ENCODE measurements at regions not wholly inside any gene's neighbourhood (a gene's known extent, or its start where the extent isn't known, plus 50 kb on each side); places are given as distances from the start of the nearest gene placed in this dataset.
A peak's percentile ranks its signal among the peaks of the same experiment; 100 is the strongest.

DNA sequence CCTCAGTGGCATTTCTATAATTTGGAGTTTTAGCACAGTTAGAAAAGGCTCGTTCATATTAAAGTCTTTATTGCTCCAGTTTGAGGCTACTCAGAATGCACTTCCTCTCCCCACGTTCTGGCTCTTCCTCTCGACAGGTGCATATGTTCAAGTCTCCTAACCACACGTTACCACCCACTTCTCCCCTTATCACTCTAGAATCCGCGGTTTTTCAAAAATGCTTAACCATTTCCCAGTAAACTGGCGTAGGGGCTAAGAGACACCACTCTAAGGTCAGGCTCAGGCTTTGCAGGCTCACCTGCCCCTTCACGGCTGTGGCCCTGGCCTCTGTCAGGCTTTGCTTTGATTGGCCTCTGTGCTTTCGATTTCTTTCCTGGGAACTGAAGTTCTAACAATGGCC is 383.6 kb downstream of the GLRX3 start:
- no peak for DNase-seq

DNA sequence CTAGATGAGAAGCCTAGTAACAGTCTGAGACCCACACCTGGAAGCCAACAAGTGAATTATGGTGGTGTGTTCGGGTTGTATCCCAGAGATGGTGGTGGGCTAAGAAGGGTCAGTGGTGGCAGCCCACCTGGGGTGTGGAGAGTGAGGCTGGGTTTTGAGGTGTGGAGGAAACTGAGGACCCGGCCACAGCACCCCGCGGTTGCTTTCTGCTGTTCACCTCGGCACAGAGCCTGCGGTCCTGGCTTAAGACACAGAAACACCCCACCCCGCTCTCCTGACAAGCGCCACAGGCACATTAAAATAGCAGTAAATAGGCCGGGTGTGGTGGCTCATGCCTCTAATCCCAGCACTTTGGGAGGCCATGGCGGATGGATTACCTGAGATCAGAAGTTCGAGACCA is 395.1 kb downstream of the GLRX3 start:
- no peak for DNase-seq

DNA sequence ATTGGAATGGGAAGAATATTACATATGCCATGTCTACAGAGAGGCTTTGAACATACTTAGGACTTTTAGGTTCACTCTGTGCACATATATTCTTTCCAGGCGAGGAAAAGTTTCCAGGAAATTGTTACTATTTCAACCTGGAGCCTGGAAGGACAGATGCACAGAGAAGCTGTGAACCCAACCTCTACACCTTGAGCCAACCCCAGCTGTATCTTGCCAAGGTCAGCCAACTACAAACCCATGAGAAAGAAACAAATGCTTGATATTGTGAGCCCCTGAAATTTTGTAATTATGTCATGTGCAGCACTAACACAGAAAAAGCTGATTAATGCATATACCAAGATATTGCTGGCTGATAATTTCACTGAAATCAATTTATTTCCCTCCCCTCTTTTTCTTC is 404.9 kb downstream of the GLRX3 start:
- DNase-seq = no peak

DNA sequence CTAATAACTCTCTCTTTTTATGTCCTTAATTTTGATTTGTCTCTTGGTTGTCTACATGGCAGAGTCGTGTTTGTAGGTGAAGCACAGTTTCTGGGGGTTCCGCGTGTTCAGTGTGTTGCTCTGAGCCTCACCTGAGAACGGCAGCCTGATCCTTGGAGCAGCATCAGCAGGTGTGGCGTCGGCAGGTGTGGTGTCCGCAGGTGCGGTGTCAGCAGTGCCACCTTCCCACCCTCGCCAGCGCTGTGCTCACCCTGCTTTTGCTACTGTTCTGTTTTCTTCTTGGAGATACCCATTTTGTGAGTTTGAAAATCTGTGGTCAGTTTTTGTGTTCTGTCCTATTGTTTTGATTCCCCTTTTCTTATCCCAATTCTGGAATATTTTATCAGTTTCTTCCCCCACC is 406.6 kb downstream of the GLRX3 start:
- DNase-seq = no peak

DNA sequence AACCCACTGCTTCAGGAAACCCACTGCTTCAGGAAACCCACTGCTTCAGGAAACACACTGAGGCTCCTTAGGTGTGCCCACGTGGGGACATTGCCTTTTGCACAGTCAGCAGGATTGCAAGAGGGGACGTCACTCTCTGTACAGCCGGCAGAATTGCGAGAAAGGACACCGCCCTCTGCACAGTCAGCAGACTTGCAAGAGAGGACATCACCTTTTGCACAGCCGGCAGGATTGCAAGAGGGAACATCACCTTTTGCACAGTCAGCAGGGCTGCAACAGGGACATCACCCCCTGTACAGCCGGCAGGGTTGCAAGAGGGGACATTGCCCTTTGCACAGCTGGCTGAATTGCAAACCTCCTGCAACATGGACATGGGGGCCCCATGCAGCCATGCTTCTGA is 407.6 kb downstream of the GLRX3 start:
- DNase-seq = no peak

- DNase-seq = no peak
These were observed 408.9 kb downstream of the GLRX3 start for GRCh38 chr10:130545122-130545521.

DNA sequence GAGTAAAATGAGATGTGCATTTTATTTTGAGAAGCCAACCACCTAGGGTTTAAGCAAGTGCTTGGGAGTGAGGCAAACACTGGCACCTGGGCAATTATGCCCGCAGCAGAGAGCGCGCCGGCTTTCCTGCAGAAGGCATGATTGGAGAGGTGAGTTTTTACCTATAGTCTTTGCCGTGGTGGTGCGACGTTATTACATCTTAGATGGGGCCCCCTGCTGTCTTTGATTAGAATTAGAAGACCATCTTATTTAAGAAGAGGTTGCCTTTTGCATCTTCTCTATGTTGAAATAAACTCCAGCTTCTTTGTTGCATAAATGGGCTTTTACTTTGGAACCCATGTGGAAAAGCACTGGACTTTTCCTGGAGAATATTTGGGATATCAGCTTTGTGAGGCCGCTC is 409.5 kb downstream of the GLRX3 start:
- DNase-seq = no peak

- no peak for DNase-seq
These were observed 410.6 kb downstream of the GLRX3 start for GRCh38 chr10:130546841-130547240.

- peak; percentile 5 for DNase-seq
These were observed 411.2 kb downstream of the GLRX3 start for GRCh38 chr10:130547368-130547767.

GRCh38 chr10:130550952-130551674 is 414.9 kb downstream of the GLRX3 start:
- DNase-seq = no peak

DNA sequence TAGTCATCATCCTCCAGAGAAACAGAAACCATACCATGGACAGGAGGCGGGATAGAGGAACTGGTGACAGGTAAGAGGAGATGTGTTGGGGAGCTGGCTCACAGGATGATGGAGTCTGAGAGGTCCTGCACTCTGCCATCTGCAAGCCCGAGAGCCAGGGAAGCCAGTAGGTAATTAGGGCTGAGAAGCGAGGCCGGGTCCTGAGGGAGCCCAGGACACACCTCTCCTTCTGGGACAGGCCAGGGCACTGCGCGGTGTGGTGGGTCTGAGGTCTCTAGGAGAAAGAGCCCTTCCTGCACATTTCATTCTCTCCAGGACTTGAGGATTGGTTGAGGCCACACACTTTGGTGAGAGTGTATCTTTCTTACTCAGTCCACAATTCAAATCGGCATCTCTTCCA is 415.5 kb downstream of the GLRX3 start:
- DNase-seq = no peak

DNA sequence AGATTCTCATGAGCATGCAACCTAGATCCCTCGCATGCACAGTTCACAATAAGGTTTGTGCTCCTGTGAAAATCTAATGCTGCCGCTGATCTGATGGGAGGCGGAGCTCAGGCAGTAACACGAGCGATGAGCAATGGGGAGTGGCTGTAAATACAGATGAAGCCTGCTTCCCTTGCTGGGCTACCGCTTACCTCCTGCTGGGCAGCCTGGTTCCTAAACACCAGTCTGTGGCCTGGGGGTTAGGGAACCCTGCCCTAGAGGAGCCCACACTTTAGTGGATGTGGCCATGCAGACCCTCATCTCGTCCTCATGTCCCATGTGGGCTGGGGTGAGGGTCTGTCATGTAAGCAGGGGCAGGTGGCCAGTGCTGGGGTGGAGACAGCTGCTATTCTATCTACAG is 417.6 kb downstream of the GLRX3 start:
- DNase-seq = no peak

GRCh38 chr10:130554701-130555410 is 418.7 kb downstream of the GLRX3 start:
- DNase-seq = no peak

DNA sequence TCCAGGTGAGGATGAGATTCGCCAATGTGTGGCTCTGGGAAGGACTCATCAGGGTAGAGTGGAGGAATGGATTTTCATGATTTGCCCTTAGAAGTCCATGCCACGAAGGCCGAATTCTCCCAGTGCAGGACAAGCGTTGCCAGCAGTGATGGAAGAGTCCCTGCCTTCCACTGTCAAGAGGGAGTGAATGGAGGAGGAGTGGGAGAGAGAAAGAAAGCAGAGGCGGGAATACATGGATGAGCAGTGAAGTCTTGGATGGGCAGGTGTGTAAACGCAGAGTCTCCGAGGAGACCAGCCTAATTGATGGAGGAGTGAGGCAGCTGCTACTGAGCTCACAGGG is 419.2 kb downstream of the GLRX3 start:
- no peak for DNase-seq

DNA sequence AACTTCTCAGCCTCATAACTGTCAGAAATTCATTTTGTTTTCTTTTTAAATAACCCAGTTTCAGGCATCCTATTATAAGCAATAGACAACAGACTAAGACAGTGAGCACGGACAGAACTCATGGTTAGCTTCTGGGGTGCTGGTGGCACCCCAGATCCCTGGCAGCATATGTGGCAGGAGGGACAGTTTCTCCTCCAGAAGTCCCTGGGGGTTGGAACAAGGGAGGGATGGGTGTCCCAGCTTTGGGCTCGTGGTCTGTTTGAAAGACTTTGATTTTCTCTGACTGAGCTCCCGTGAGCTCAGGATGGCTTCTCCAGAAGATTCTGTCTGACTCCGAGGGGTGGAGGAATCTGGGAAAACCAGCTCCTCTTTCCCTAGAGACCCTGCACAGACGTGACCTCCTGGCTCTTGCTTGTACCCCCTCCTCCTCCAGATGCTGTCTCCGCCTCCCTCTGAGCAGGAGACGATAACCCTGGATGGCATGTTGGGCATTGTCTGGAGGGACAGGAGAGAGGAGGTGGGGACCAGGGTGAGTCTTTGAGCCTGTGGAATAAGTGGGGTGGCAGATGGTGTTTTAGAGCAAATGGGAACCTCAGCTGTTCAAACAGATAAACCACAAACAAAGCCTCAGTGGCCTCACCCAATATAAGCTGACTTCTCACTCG is 421.1 kb downstream of the GLRX3 start:
- no peak for DNase-seq

- no peak for DNase-seq
These were observed 422.8 kb downstream of the GLRX3 start for GRCh38 chr10:130558746-130559546.

DNA sequence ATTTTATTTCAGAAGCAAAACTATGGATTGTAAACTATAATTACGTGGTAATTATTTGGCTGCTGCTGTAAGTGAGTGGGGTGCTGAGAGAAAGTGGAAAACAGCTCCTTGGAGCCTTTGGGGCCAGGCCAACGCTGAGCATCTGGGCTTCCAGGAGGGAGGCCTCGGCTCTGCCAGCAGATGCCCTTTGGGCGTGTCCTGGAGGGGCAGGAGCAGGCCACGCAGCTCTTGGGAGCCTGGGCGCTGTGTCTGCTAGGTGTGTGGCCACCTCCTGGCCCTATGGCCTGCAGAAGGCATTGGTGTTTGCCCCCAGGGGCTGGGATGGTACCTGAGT is 423.3 kb downstream of the GLRX3 start:
- no peak for DNase-seq

DNA sequence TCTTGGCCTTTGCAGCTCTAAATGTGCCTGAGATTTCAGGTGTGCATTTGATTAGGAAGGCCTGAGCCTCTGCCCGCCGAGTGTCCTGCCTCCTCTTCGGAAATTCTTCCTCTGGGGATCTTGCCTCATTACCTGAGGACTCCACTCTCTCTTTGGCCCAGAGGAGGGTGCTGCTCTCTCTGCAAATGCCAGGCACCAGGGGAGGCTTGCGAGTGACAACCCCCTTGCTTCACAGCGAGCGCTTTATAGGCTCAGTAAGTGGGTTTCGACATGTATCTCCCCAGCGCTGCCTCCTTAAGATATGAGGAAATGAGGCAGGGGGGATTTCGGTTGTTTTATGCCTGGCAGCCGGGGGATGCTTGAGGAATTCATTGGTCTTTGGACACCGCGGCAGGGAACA is 423.9 kb downstream of the GLRX3 start:
- no peak for DNase-seq

- no peak for DNase-seq
These were observed 424.4 kb downstream of the GLRX3 start for GRCh38 chr10:130560573-130560972.

DNA sequence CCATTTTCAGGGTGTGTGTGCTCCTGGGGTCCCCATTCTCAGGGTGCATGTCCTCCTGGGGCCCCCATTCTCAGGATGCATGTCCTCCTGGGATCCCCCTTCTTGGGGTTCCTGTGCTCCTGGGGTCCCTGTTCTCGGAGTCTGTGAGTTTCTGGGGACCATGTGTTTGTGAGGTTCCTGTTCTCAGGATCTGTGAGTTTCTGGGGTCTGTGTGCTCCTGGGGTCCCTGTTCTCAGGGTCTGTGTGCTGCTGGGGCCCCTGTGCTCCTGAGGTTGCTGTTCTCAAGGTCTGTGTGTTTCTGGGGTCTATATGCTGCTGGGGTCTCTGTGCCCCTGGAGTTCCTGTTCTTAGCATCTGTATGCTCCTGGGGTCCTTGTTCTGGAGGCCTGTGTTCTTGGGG is 425.5 kb downstream of the GLRX3 start:
- no peak for DNase-seq

DNA sequence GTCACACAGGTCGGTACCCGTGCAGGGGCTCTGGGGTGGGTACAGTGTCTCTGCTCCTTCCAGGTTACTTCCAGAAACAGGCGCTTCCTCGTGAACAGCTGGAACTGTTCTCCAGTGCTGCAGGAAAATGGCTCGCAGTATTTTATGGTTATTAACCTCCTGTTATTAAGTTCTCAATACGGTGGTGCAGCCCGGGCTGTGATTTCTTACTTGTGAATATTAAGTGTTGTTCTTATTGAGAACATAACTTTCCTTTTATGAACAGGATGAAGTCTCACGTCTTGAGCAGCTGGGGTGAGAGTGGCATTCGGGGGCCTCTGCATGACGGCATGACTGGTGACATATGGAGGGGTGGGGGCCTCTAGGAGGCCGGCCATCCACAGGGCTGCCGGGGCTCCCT is 430.8 kb downstream of the GLRX3 start:
- no peak for DNase-seq

- DNase-seq = no peak
These were observed 431.2 kb downstream of the GLRX3 start for GRCh38 chr10:130567436-130567835.

- DNase-seq = no peak
These were observed 432.1 kb downstream of the GLRX3 start for GRCh38 chr10:130568246-130568645.

DNA sequence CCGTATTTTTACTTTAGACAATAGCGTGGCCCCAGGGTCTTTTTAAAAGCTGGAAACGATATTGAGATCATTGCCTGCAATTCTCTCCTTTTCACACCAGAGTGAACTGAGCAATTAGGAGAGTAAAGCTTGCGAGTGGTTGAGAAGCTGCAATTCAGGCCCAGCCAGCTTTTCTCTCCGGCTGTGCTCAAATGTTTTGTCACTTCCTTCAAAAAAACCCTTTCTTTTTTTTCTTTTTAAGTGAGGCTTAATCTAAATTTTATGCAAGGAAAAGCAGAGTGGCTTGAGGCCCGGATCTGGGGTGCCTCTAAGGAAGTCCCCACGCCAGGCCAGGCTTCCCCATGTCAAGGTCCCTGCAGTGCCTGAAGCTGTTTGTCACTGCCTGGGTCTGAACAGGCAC is 433.9 kb downstream of the GLRX3 start:
- no peak for DNase-seq

Measured in DMS53 (cell line).